NB4 (cell line): ENCODE measurements at regions not wholly inside any gene's neighbourhood (a gene's known extent, or its start where the extent isn't known, plus 50 kb on each side); places are given as distances from the start of the nearest gene placed in this dataset.

Experiments
- DNase-seq: peaks from one replicate; pipeline ENCODE4 v3.0.0; 2010; ENCODE audit warnings: low read depth
- H3K4me3 ChIP-seq: one replicate; pipeline ENCODE4 v1.5.1; 2011; ENCODE audit warnings: mild to moderate bottlenecking, low read depth, low read length, moderate library complexity
- CTCF ChIP-seq: IDR thresholded peaks from one replicate; pipeline ENCODE4 v1.5.1; 2012; ENCODE audit warnings: low read depth, low read length
- MYC ChIP-seq: IDR thresholded peaks from 2 replicates; pipeline ENCODE4 v1.6.1; 2011; ENCODE audit warnings: low read depth, low read length
- POLR2A ChIP-seq: IDR thresholded peaks from 2 replicates; pipeline ENCODE4 v1.6.1; 2011; ENCODE audit warnings: mild to moderate bottlenecking; ENCODE audit not compliant: insufficient read length; ENCODE audit errors: extremely low read depth
- TF ChIP-seq, protein P1 (sequence below): IDR thresholded peaks from 2 replicates; pipeline ENCODE4 v1.6.1; 2011; ENCODE audit warnings: low read depth, low read length

DNA sequence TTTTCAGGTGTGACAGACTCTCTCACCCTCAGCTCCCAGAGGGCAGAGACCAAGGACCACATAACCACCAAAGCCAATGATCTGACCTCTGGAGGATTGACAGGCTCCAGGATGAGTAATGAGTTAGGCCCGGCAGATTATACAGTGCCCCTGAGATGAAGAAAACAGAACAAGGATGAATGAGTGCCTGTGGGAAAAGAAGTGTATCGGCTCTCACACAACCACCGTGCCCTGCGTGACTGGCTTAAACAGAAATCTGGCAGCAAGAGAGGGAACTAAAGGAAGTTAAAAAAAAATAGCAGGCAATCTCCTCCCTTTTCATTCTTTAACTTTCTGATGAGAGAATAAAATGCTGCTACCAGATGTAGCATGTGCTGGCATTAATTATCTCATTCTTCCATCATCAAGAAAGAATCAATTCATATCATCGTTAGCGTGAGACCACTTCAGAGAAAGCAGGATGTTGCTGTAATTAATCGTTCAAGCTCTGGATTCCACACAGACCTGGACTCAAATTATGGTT is 227.5 kb upstream of the COL8A1 start:
- H3K4me3 ChIP-seq, result no peak overlapping the region
- no peak for DNase-seq
- TF ChIP-seq, protein P1, sequence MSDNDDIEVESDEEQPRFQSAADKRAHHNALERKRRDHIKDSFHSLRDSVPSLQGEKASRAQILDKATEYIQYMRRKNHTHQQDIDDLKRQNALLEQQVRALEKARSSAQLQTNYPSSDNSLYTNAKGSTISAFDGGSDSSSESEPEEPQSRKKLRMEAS, result no peak
- TF ChIP-seq MYC (no peak), CTCF (no peak), POLR2A (no peak)

GRCh38 chr3:99409961-99410360 is 228.4 kb upstream of the COL8A1 start:
- TF ChIP-seq CTCF (no peak), MYC (no peak), POLR2A (no peak)
- TF ChIP-seq, protein P1, result no peak
- H3K4me3 ChIP-seq, result no peak overlapping the region
- DNase-seq, result no peak

- no peak for TF ChIP-seq MYC
- TF ChIP-seq POLR2A, result no peak
- TF ChIP-seq CTCF, result no peak
- TF ChIP-seq, protein P1, result no peak
- DNase-seq, result no peak
- no peak overlapping the region for H3K4me3 ChIP-seq
Observed at GRCh38 chr3:99407257-99407656, 231.1 kb upstream of the COL8A1 start.

DNA sequence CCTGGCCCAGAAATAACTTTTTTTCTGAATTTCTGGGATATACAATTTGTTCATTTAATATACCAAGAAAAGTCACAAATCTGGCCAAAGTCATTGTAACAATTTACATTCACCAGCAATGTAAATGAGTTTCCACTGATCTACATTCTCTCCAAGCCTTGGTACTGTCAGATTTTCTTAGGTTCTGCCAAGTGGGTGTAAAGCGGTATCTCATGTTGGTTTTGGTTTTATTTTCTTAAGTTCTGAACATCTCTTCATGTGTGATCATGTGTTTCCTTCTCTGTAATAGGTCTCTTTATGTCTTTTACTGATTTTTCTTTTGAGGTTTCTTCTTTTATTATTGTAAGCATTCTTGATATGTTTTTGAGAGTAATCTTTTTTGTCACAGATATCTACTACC is 235.6 kb upstream of the COL8A1 start:
- DNase-seq, result no peak
- TF ChIP-seq, protein P1, result no peak
- TF ChIP-seq MYC (no peak), CTCF (no peak), POLR2A (no peak)
- no peak overlapping the region for H3K4me3 ChIP-seq

DNA sequence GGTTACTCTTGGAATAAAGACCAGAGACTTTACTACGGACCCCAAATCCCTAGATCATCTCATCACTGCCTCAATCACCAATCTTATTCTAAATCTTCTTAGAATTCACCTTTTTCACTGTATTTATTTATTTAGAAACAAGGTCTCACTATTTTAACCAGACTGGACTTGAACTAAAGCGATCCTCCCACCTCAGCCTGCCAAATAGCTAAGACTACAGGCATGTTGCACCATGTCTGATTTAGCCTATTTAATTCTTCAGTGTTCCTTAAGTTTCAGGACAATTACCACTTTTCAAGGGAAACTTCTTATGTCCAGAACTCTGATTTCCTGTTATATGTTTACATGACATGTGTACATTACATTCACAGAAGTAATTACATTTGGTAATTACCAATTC is 238.0 kb upstream of the COL8A1 start:
- no peak for TF ChIP-seq POLR2A
- DNase-seq, result no peak
- no peak overlapping the region for H3K4me3 ChIP-seq

DNA sequence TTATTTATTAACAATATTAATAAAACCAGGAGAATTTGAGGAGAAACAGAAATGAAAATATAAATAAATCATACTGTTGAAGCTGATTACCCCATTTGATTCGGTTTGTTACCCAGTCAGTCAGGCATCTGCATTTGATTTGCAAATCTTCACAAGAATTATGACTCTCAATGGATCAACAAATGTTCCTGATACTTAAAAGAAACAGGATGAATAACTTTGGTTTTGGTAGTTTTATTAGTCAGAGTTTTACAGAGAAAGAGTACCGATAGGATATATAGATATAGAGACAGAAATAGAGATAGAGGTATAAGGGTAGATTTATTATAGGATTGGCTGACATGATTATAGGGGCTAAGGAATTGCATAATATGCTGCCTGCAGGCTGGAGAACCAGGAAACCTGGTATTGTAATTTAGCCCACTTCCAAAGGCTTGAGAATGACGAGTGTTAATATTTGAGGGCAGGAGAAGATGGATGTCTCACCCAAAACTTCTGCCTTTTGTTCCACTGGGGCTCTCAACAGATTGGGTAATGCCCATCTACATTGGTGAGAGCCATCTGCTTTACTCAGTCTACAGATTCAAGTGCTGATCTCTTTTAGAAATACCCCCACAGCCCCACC is 241.6 kb upstream of the COL8A1 start:
- TF ChIP-seq CTCF, result no peak
- TF ChIP-seq MYC, result no peak
- no peak for TF ChIP-seq POLR2A
- TF ChIP-seq, protein P1, result no peak
- no peak overlapping the region for H3K4me3 ChIP-seq
- DNase-seq, result no peak
